H1 (cell line): ENCODE measurements at regions not wholly inside any gene's neighbourhood (a gene's known extent, or its start where the extent isn't known, plus 50 kb on each side); places are given as distances from the start of the nearest gene placed in this dataset.

Source experiments
- CTCF ChIA-PET: fragments of 300-600 bp; sonication (Branson Sonifier 250); formaldehyde crosslinking; loops from one replicate; lab custom pipeline; 2021; ENCODE audit not compliant: partially characterized antibody; lab: Charles Lee
- POLR2A ChIA-PET: fragments of 300-600 bp; sonication (Branson Sonifier 250); formaldehyde crosslinking; loops from one replicate; lab custom pipeline; 2021; ENCODE audit warnings: inconsistent platforms; ENCODE audit not compliant: partially characterized antibody; lab: Charles Lee
- DNase-seq, 2 experiments: peaks; one replicate each; pipeline versions ENCODE4 v3.0.0 to v3.0.0-alpha.2; 2010 to 2022; ENCODE audit warnings: low spot score in 2 of 2, low read depth in 1 of 2, mixed read lengths in 1 of 2
- FAIRE-seq: peaks from 2 replicates; lab custom pipeline; 2011; peaks lifted over from hg19 to GRCh38; lab: Jason Lieb, UNC
- H2AFZ ChIP-seq: 2 replicates; pipeline ENCODE4 v1.8.1; 2012; ENCODE audit warnings: low read length, inconsistent platforms
- H2AK5ac ChIP-seq: 2 replicates; pipeline ENCODE4 v1.6.1; 2013; ENCODE audit warnings: low read depth, low read length
- H2BK120ac ChIP-seq: replicated peaks from 2 replicates; pipeline ENCODE3; 2013; ENCODE audit warnings: low read depth, low read length, inconsistent platforms
- H2BK12ac ChIP-seq: 2 replicates; pipeline ENCODE4 v1.6.1; 2013; ENCODE audit warnings: low read depth, low read length
- H2BK15ac ChIP-seq: 2 replicates; pipeline ENCODE4 v1.6.1; 2013; ENCODE audit warnings: low read length
- H2BK20ac ChIP-seq: 2 replicates; pipeline ENCODE4 v1.6.1; 2013; ENCODE audit warnings: low read length
- H2BK5ac ChIP-seq: 2 replicates; pipeline ENCODE4 v1.6.1; 2013; ENCODE audit warnings: low read depth, low read length
- H3K14ac ChIP-seq: 2 replicates; pipeline ENCODE4 v1.6.1; 2013; ENCODE audit warnings: inconsistent platforms; ENCODE audit not compliant: insufficient read length
- H3K18ac ChIP-seq: 2 replicates; pipeline ENCODE4 v1.6.1; 2013; ENCODE audit warnings: low read length; ENCODE audit errors: extremely low read depth
- H3K23ac ChIP-seq: 2 replicates; pipeline ENCODE4 v1.6.1; 2013; ENCODE audit warnings: inconsistent platforms; ENCODE audit not compliant: insufficient read length
- H3K23me2 ChIP-seq: 2 replicates; pipeline ENCODE4 v1.6.1; 2013; ENCODE audit warnings: low read depth, low read length
- H3K27ac ChIP-seq: 2 replicates; pipeline ENCODE4 v1.6.1; 2011; ENCODE audit warnings: low read depth, low read length, inconsistent platforms
- H3K27me3 ChIP-seq, 4 experiments: replicated peaks in 1 of 4; 1 replicate in 1 of 4; 2 replicates in 3 of 4; pipeline versions ENCODE4 v1.6.1 to v1.8.1; 2011 to 2013; ENCODE audit warnings: low read length in 3 of 4, mild to moderate bottlenecking in 3 of 4, inconsistent platforms in 2 of 4, mixed read lengths in 2 of 4, moderate library complexity in 1 of 4; ENCODE audit not compliant: control insufficient read depth in 3 of 4, insufficient read depth in 3 of 4; ENCODE audit errors: extremely low read depth in 1 of 4
- H3K36me3 ChIP-seq, 4 experiments: 2 replicates each; pipeline versions ENCODE4 v1.6.1 to v1.8.1; 2011 to 2013; ENCODE audit warnings: mild to moderate bottlenecking in 4 of 4, low read length in 3 of 4, moderate library complexity in 2 of 4, control low read depth in 1 of 4, inconsistent platforms in 1 of 4; ENCODE audit not compliant: insufficient read depth in 4 of 4, control insufficient read depth in 2 of 4
- H3K4ac ChIP-seq: replicated peaks from 2 replicates; pipeline ENCODE3; 2013; ENCODE audit warnings: low read length, low read depth, mixed read lengths, inconsistent platforms; ENCODE audit not compliant: insufficient read length
- H3K4me1 ChIP-seq, 4 experiments: replicated peaks in 1 of 4; 1 replicate in 1 of 4; 2 replicates in 3 of 4; pipeline versions ENCODE4 v1.6.1 to v1.8.1; 2011 to 2013; ENCODE audit warnings: low read length in 3 of 4, inconsistent platforms in 2 of 4, mixed read lengths in 1 of 4; ENCODE audit not compliant: insufficient read depth in 4 of 4, control insufficient read depth in 3 of 4
- H3K4me2 ChIP-seq, 2 experiments: 2 replicates each; pipeline versions ENCODE4 v1.6.1 to v1.8.1; 2011 to 2013; ENCODE audit warnings: low read depth in 2 of 2, low read length in 2 of 2, control low read depth in 1 of 2, inconsistent platforms in 1 of 2, mild to moderate bottlenecking in 1 of 2; ENCODE audit not compliant: insufficient read depth in 1 of 2
- H3K4me3 ChIP-seq, 4 experiments: fragments of 200-600, 300-600 bp in 1 of 4; sonication (generic), shearing (Covaris generic), sonication (Bioruptor Twin) in 1 of 4; 2 replicates each; pipeline versions ENCODE4 v1.5.1 to v1.8.1; 2011 to 2016; ENCODE audit warnings: low read length in 4 of 4, low read depth in 3 of 4, control low read depth in 2 of 4, inconsistent platforms in 2 of 4, mild to moderate bottlenecking in 2 of 4, mixed read lengths in 1 of 4, moderate library complexity in 1 of 4; ENCODE audit not compliant: insufficient read depth in 2 of 4; ENCODE audit errors: extremely low read depth in 1 of 4
- H3K56ac ChIP-seq: replicated peaks from 2 replicates; pipeline ENCODE3; 2013; ENCODE audit warnings: low read depth, mild to moderate bottlenecking, mixed read lengths, low read length, inconsistent platforms; ENCODE audit not compliant: insufficient read length
- H3K79me1 ChIP-seq: 2 replicates; pipeline ENCODE4 v1.6.1; 2013; ENCODE audit warnings: low read depth, low read length, control low read depth
- H3K79me2 ChIP-seq, 2 experiments: 2 replicates each; pipeline versions ENCODE4 v1.6.1 to v1.8.1; 2012 to 2013; ENCODE audit warnings: low read length in 2 of 2, mild to moderate bottlenecking in 2 of 2, inconsistent platforms in 1 of 2; ENCODE audit not compliant: insufficient read depth in 2 of 2, control insufficient read depth in 1 of 2
- H3K9ac ChIP-seq, 4 experiments: replicated peaks in 1 of 4; 1 replicate in 1 of 4; 2 replicates in 3 of 4; pipeline versions ENCODE4 v1.6.1 to v1.8.1; 2011 to 2013; ENCODE audit warnings: low read depth in 3 of 4, low read length in 3 of 4, control low read depth in 2 of 4, mild to moderate bottlenecking in 2 of 4, moderate library complexity in 2 of 4, inconsistent platforms in 1 of 4; ENCODE audit errors: extremely low read depth in 1 of 4
- H3K9me3 ChIP-seq, 2 experiments: 2 replicates each; pipeline versions ENCODE4 v1.6.1 to v1.8.1; 2012 to 2013; ENCODE audit warnings: mild to moderate bottlenecking in 2 of 2, moderate library complexity in 2 of 2, control low read depth in 1 of 2, inconsistent platforms in 1 of 2, low read depth in 1 of 2, low read length in 1 of 2, mixed read lengths in 1 of 2; ENCODE audit not compliant: insufficient read depth in 2 of 2
- H4K20me1 ChIP-seq, 2 experiments: replicated peaks in 1 of 2; 2 replicates each; pipeline versions ENCODE3 to v1.8.1; 2011 to 2013; ENCODE audit warnings: inconsistent platforms in 2 of 2, low read length in 2 of 2, mild to moderate bottlenecking in 1 of 2; ENCODE audit not compliant: insufficient read depth in 2 of 2, control insufficient read depth in 1 of 2
- H4K5ac ChIP-seq: 2 replicates; pipeline ENCODE4 v1.6.1; 2013; ENCODE audit warnings: low read length, low read depth, mixed read lengths, inconsistent platforms; ENCODE audit not compliant: insufficient read length
- H4K8ac ChIP-seq: 2 replicates; pipeline ENCODE4 v1.8.0; 2013; ENCODE audit warnings: mild to moderate bottlenecking, moderate library complexity, low read length, inconsistent platforms; ENCODE audit not compliant: insufficient read depth; ENCODE audit errors: extremely low read depth
- H4K91ac ChIP-seq: replicated peaks from 2 replicates; pipeline ENCODE3; 2013; ENCODE audit warnings: low read length, mixed read lengths, inconsistent platforms; ENCODE audit not compliant: insufficient read length
- CBX8 ChIP-seq: fragments of 300-800, 300-1000 bp; sonication (generic); IDR thresholded peaks from 2 replicates; pipeline ENCODE4 v1.7.1; 2016; ENCODE audit warnings: low read depth, low read length, borderline replicate concordance
- CTBP2 ChIP-seq: IDR thresholded peaks from 2 replicates; pipeline ENCODE4 v1.7.0; 2011; ENCODE audit warnings: borderline replicate concordance, mild to moderate bottlenecking, moderate library complexity, mixed read lengths, low read length; ENCODE audit not compliant: insufficient read depth, insufficient read length
- EGR1 ChIP-seq: IDR thresholded peaks from 2 replicates; pipeline ENCODE4 v1.6.1; 2011; ENCODE audit warnings: low read depth, low read length, borderline replicate concordance
- EP300 ChIP-seq, 2 experiments: IDR thresholded peaks; 1 replicate in 1 of 2; 2 replicates in 1 of 2; pipeline ENCODE4 v1.6.1; 2011 to 2012; ENCODE audit warnings: low read depth in 2 of 2, low read length in 2 of 2, mild to moderate bottlenecking in 2 of 2, borderline replicate concordance in 1 of 2, inconsistent platforms in 1 of 2, moderate library complexity in 1 of 2
- GABPA ChIP-seq: IDR thresholded peaks from 2 replicates; pipeline ENCODE4 v1.6.1; 2011; ENCODE audit warnings: mild to moderate bottlenecking, low read length, moderate library complexity, borderline replicate concordance; ENCODE audit not compliant: insufficient read depth
- HDAC6 ChIP-seq: IDR thresholded peaks from one replicate; pipeline ENCODE4 v1.7.1; 2012; ENCODE audit warnings: low read depth, mild to moderate bottlenecking, inconsistent platforms, low read length, moderate library complexity
- NANOG ChIP-seq: IDR thresholded peaks from 2 replicates; pipeline ENCODE4 v1.6.1; 2011; ENCODE audit warnings: low read length, low read depth, mild to moderate bottlenecking, inconsistent platforms; ENCODE audit not compliant: insufficient read depth, poor library complexity, severe bottlenecking
- NRF1 ChIP-seq: IDR thresholded peaks from 2 replicates; pipeline ENCODE4 v1.6.1; 2011; ENCODE audit warnings: mild to moderate bottlenecking, low read depth, low read length, improper control_type of control experiment
- POLR2A ChIP-seq, 2 experiments: IDR thresholded peaks; 1 replicate in 1 of 2; 2 replicates in 1 of 2; pipeline ENCODE4 v1.6.1; 2011; ENCODE audit warnings: low read depth in 2 of 2, low read length in 2 of 2, mild to moderate bottlenecking in 2 of 2; ENCODE audit errors: control extremely low read depth in 1 of 2
- POLR2AphosphoS5 ChIP-seq: IDR thresholded peaks from 2 replicates; pipeline ENCODE4 v1.6.1; 2011; ENCODE audit warnings: low read depth, low read length
- SP2 ChIP-seq: IDR thresholded peaks from 2 replicates; pipeline ENCODE4 v1.6.1; 2012; ENCODE audit warnings: mild to moderate bottlenecking, low read length, inconsistent platforms
- TAF7 ChIP-seq: optimal IDR thresholded peaks from 2 replicates; pipeline ENCODE3; 2011; ENCODE audit warnings: low read depth, mild to moderate bottlenecking, inconsistent platforms, low read length, moderate library complexity, borderline replicate concordance
- TEAD4 ChIP-seq: IDR thresholded peaks from 2 replicates; pipeline ENCODE4 v1.6.1; 2012; ENCODE audit warnings: low read depth, low read length, inconsistent platforms, mixed read lengths
- ZNF274 ChIP-seq: IDR thresholded peaks from 2 replicates; pipeline ENCODE4 v1.7.0; 2012; ENCODE audit warnings: low read length, borderline replicate concordance; ENCODE audit errors: extremely low read depth
- WGBS, 2 experiments: shearing (Covaris generic) in 1 of 2; methylation state at CpG; one replicate each; pipeline versions ENCODE4 v1.1.6 to v1.1.7; 2013 to 2015; ENCODE audit warnings: low lambda C conversion rate in 2 of 2, mixed read lengths in 2 of 2, inconsistent platforms in 1 of 2, low coverage in 1 of 2, missing lambda C conversion rate in 1 of 2; ENCODE audit not compliant: insufficient replicate concordance in 2 of 2, insufficient coverage in 1 of 2, insufficient read length in 1 of 2; ENCODE audit errors: extremely low coverage in 1 of 2, missing lambda C conversion rate in 1 of 2; 5-methylcytosine and 5-hydroxymethylcytosine counted together

- Histone ChIP-seq H3K4me2 (no peak overlapping the region), H3K4ac (no peak overlapping the region), H3K18ac (no peak overlapping the region), H2AK5ac (no peak overlapping the region), H3K9me3 (no peaks in the 10 kb centered on the region), H3K4me3 (no peak overlapping the region), H3K36me3 (no peaks in the 10 kb centered on the region), H4K5ac (no peak overlapping the region), H2BK20ac (no peak overlapping the region), H3K27me3 (no peaks in the 10 kb centered on the region), H3K79me1 (no peaks in the 10 kb centered on the region), H2AFZ (no peak overlapping the region), H3K23me2 (no peaks in the 10 kb centered on the region), H4K91ac (no peak overlapping the region), H3K23ac (no peak overlapping the region), H4K8ac (no peak overlapping the region), H3K27ac (no peak overlapping the region), H2BK15ac (no peak overlapping the region), H4K20me1 (no peaks in the 10 kb centered on the region), H3K56ac (no peak overlapping the region), H3K79me2 (no peaks in the 10 kb centered on the region), H3K9ac (no peak overlapping the region), H3K4me1 (peaks cover 0 to 4% (median 2%) of the 10 kb centered on the region in 4 experiments; a peak in 3 of 7 replicates), H2BK120ac (no peak overlapping the region), H3K14ac (no peak overlapping the region), H2BK12ac (no peak overlapping the region), H2BK5ac (no peak overlapping the region)
- 92% methylated on average over 9 of the region's 9 CpGs; no CpG with 5 or more reads in 1 of the 2 experiments for WGBS, 2 experiments
- ChIA-PET POLR2A (no interaction called here), CTCF (interaction anchor here (1.1 to 2.1 kb wide), 3 partner anchors 8 to 323 kb away, joined by 3 to 13 read pairs (median 3); no protein-coding TSS in a partner anchor)
- FAIRE-seq (no peak), DNase-seq (no peak)
- TF ChIP-seq POLR2A (IDR thresholded peaks at IDR 0.05; ENCODE audit: control extremely low read depth in 1 of 2, low read depth in 2 of 2, low read length in 2 of 2) = no peak
- TF ChIP-seq NANOG = no peak
- no peak for TF ChIP-seq POLR2AphosphoS5
- no peak for TF ChIP-seq TAF7
- no peak for TF ChIP-seq SP2
- no peak for TF ChIP-seq HDAC6
- TF ChIP-seq EGR1 = no peak
- TF ChIP-seq ZNF274 = no peak
- no peak for TF ChIP-seq EP300 (IDR thresholded peaks at IDR 0.05; ENCODE audit: borderline replicate concordance in 1 of 2, low read depth in 2 of 2, low read length in 2 of 2)
- no peak for TF ChIP-seq NRF1
- no peak for TF ChIP-seq TEAD4
- TF ChIP-seq CTBP2 = no peak
- no peak for TF ChIP-seq CBX8
- TF ChIP-seq GABPA = no peak
These were observed 215.1 kb upstream of the RFX3 start for GRCh38 chr9:3740690-3741419.
